HG02678 (cell line): ENCODE measurements at regions not wholly inside any gene's neighbourhood (a gene's known extent, or its start where the extent isn't known, plus 50 kb on each side); places are given as distances from the start of the nearest gene placed in this dataset.
"Not testable (repeated sequence)": the region's sequence is repeated elsewhere in the genome, so short reads cannot be mapped to it uniquely, and the experiment has no call there.

Experiments
- ATAC-seq: cut with Tn5 transposase; IDR thresholded peaks from one replicate; pipeline ENCODE4 v1.9.1; 2021; ENCODE audit warnings: mild to moderate bottlenecking, moderate library complexity; ENCODE audit not compliant: unreplicated experiment

DNA sequence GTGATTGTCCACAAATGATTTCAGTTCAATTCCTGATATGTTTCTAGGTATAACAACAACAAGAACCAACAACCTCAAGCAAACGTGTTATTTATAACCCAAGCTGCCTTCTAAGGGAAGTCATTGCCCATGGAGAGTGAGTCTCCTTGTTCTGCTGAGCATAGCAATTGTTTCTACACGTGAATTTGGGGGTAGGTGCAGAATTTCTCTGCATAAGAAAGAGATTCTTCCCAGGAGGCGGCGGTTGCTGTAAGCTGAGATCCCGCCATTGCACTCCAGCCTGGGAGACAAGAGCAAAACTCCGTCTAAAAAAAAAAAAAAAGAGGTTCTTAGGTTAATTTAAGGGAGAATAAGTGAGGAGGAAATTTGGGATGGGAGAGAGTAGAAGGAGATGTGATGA is 226.5 kb upstream of the PELI2 start:
- ATAC-seq: no peak

DNA sequence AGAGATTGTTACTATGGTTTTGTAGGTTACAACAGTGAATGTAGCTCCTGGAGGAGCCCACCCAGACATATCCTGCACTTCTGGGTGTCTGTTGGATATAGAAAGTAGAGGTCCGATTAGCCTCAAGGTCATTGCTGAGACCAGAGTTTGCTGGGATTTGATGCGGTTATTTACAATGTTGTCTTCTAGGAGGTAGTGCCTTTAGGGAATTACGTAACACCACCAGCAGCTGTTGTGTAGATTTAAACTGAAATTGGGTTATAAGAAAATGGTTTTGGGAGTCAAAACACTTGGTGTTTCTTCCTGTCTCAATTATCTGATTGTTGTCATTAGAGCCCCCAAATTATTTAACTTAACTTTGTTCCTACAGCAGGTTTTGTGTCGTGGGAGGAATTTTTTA is 225.3 kb upstream of the PELI2 start:
- no peak for ATAC-seq

- no peak for ATAC-seq
These were observed 224.5 kb upstream of the PELI2 start for GRCh38 chr14:55893705-55894104.

- ATAC-seq: no peak
These were observed 221.2 kb upstream of the PELI2 start for GRCh38 chr14:55897031-55897430.

DNA sequence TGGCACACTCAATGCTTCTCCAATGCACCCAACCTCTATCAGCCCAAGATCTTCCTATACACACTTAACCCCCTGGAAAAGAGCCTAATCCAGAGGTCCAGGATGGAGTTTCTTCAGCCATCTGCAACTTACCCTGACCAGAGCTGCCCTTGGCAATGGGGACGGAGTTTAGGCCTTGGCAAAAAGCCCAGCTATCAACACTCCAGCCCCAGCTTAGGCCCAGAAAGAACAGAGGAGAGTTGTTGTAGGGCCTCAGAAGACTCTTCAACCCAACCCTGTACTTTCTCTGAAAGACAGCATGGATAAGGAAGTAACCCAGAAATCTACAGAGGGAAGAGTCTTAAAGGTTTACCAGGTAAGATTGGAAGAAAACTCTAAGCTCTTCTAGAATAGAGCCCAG is 219.3 kb upstream of the PELI2 start:
- ATAC-seq: no peak

- no peak for ATAC-seq
These were observed 218.7 kb upstream of the PELI2 start for GRCh38 chr14:55899531-55899930.

DNA sequence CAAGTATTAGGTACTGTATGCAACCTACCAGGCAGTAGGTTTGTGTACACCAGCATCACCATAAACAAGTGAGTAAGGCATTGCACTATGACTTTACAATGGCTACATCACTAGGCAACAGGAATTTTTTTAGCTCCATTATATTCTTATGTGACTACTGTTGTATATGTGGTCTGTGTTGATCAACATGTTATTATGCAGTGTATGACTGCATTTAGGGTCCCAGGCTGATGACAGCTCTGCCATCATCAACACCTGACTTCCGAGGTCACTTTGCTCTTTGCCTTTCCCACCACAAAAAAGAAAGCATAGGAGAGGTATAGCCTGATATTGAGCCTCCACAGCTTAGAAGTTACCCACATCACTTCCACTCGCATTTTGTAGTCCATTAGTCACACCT is 217.5 kb upstream of the PELI2 start:
- no peak for ATAC-seq

- no peak for ATAC-seq
These were observed 216.9 kb upstream of the PELI2 start for GRCh38 chr14:55901291-55901690.

DNA sequence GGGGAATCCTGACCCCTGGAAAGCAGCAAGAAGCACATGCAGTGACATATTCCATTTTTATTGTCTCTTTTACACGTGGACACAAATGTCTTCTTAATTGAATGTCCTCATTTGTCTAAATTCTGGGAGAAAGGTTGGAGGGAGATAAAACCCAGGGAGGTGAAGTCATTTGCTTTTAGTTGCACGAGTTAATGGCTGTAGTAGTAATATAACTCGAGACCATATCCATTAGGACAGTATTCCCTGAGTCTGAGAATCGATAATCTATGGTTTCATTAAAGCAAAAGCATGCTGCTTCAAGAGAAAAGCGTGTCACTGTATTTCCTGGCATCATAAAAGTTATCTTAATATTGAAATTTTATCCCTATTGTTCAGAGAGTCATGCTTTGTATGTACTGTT is 216.0 kb upstream of the PELI2 start:
- ATAC-seq: no peak

- ATAC-seq: no peak
These were observed 214.1 kb upstream of the PELI2 start for GRCh38 chr14:55904086-55904485.

- no peak for ATAC-seq
These were observed 210.1 kb upstream of the PELI2 start for GRCh38 chr14:55908106-55908505.

- ATAC-seq: no peak
These were observed 208.3 kb upstream of the PELI2 start for GRCh38 chr14:55909879-55910278.

DNA sequence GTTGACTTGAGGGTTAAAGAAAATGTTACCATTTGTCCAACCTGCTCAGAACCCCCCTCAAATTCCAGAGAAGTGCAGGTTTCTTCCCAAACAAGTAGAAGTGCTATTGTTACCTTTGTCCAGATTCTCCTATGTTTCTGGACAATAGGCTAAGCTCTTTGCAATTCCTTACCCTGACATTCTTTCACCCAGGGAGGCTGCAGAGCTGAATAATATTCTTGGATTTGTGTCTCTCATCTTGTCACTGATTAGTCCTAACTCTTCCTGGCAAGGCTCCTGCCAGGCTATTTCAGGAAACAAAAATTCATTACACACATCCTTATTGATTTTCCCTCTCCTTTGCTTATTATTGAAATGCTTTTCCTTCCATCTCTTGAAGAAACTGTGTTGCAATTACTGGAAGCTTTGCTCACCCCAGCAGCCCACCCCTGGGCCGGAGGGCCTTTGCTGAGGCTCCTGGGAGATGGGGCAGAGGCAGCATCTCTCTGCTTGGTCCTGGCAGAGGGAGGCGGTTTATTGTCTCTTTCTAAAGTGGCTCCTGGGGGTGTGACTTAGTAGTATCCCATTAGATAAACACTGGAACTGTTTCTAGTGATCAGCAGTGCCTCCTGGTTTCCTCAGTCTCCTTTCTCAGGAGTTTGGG is 207.5 kb upstream of the PELI2 start:
- ATAC-seq: no peak

- no peak for ATAC-seq
These were observed 206.4 kb upstream of the PELI2 start for GRCh38 chr14:55911776-55912175.

GRCh38 chr14:55912344-55912743 is 205.9 kb upstream of the PELI2 start:
- ATAC-seq: no peak

DNA sequence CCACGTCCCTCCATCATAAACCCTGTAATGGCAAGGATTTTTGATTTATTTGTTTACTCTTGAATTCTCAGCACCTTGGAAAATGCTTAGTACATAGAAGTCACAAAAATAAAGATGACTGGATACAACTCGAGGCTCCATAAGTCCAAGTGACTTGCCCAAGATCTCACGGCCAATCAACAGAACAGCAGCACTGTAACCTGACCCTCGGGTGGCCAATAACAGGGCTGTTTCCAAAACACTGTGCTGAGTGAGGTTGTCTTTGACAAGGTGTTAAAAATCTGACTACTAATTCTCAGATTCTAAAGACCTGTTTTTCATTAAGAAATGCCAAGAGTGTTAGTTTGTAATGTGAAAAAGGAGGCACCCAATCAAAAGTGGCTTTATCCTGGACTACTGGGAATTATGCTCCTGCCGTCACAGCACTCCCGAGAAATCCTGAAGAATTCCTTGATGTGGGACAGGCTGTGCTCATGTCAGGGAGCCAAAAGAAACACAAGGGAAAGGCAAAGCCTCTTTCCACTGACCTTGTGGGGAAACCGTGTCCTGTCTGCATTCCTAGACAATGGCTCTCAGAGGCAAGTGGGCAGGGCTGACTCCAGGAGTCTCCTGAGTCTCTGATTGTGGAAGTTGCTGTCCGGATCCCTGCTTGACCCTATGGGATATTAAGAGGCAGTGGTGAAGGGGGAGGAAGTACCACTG is 204.7 kb upstream of the PELI2 start:
- no peak for ATAC-seq

GRCh38 chr14:55914771-55915170 is 203.4 kb upstream of the PELI2 start:
- no peak for ATAC-seq

GRCh38 chr14:55915456-55915855 is 202.8 kb upstream of the PELI2 start:
- ATAC-seq: no peak

DNA sequence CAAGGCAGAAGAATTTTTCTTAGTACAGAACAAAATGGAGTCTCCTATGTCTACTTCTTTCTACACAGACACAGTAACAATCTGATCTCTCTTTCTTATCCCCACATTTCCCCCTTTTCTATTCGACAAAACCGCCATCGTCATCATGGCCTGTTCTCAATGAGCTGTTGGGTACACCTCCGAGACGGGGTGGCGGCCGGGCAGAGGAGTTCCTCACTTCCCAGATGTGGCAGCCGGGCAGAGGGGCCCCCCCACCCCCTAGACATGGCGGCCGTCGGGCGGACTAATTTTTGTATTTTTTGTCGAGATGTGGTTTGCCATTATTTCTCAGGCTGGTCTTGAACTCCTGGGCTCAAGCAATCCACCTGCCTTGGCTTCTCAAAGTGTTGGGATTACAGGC is 198.4 kb upstream of the PELI2 start:
- not testable (repeated sequence) for ATAC-seq

DNA sequence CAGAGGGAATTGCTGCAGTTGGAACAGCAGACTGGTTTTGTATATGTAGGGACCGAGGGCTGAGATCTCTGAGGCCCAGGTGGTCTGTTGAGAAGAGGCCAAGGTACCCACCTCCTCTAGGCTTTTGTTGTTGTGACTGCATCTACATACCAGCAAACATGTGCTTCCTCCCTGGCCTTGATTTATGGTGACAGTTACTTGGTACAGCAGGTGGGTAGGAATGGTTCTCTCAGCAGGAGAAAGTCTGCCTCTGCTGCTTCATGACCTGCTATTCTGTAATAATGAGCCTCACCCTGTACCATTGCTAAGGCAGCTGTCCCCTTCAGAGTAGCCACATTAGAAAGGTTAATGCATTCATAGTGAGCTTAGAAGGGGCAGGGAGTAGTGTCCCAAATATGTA is 196.7 kb upstream of the PELI2 start:
- no peak for ATAC-seq

GRCh38 chr14:55926007-55926406 is 192.2 kb upstream of the PELI2 start:
- no peak for ATAC-seq

DNA sequence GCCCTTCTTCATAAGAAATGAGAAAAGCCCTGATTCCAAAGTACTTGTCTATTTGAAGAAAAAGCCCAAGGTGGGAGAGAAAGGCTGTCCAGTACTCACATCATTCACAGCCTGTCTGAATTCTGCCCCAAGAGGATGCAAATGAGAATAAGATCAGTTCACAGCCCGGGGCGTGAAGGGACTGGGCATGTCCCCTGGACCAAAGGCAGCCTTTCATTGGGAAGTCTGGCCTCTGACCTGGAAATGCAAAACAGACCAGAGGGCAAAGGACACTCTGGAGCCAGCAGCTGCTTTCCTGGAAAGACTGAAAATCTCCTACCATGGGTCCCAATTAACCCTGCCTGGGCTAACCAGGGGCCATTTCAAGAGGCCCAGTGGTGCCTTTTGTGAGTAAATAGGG is 191.2 kb upstream of the PELI2 start:
- no peak for ATAC-seq

DNA sequence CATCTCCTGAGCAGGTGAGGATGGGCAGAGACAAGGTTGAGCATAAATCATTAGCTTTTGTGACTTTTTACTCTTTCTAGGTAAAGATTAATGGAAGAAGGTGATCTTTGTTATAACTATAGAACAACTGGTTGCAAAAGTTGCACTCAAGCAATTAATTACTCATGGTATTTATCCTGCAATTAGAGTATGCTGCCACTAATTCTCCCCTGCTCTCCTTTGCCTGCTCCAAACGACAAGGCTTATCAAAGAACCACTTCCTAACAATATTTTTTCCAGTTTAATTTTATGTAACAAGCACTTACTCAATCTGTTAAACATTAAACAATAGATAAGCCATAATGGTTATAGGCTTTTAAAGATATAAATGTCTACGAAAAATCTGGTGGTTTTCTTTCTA is 189.9 kb upstream of the PELI2 start:
- no peak for ATAC-seq
